ENCODE measurements at regions not wholly inside any gene's neighbourhood (a gene's known extent, or its start where the extent isn't known, plus 50 kb on each side); places are given as distances from the start of the nearest gene placed in this dataset.
"Not testable (repeated sequence)": the region's sequence is repeated elsewhere in the genome, so short reads cannot be mapped to it uniquely, and the experiment has no call there.

DNA sequence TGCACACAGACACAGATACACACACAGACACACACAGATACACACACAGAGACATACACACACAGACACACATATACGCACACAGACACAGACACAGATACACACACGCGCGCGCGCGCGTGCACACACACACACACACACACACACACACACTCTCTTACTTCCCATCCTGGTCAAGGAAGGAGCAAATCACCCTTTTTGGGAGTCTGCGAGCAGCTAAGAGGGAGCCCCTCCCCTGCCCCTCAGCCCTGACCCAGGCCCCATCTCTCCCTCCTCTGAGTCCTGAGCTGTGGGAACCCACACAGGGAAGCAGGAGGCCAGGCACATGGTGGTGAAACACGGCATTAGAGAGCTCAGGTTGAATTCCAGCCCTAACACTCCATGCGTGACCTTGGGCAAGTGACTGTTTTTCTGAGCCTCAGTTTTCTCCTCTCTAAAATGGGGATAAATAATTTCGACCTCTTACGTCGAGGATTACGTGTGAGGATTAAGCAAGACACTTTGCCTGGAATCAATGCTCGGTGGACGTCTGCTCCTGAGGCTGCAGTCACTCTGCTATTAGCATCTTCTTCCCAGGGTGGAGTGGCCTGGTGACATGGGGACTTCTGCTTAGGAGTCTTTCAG is 191.5 kb downstream of the TBC1D2B start:
- TF ChIP-seq, protein P1, sequence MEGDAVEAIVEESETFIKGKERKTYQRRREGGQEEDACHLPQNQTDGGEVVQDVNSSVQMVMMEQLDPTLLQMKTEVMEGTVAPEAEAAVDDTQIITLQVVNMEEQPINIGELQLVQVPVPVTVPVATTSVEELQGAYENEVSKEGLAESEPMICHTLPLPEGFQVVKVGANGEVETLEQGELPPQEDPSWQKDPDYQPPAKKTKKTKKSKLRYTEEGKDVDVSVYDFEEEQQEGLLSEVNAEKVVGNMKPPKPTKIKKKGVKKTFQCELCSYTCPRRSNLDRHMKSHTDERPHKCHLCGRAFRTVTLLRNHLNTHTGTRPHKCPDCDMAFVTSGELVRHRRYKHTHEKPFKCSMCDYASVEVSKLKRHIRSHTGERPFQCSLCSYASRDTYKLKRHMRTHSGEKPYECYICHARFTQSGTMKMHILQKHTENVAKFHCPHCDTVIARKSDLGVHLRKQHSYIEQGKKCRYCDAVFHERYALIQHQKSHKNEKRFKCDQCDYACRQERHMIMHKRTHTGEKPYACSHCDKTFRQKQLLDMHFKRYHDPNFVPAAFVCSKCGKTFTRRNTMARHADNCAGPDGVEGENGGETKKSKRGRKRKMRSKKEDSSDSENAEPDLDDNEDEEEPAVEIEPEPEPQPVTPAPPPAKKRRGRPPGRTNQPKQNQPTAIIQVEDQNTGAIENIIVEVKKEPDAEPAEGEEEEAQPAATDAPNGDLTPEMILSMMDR (IDR thresholded peaks at IDR 0.05) = not testable (repeated sequence)
- not testable (repeated sequence) for TF ChIP-seq POLR2A, EP300 (IDR thresholded peaks at IDR 0.05)

All from ovary (tissue), 3 donors.